ENCODE measurements at regions not wholly inside any gene's neighbourhood (a gene's known extent, or its start where the extent isn't known, plus 50 kb on each side); places are given as distances from the start of the nearest gene placed in this dataset.
"Not testable (repeated sequence)": the region's sequence is repeated elsewhere in the genome, so short reads cannot be mapped to it uniquely, and the experiment has no call there.

DNA sequence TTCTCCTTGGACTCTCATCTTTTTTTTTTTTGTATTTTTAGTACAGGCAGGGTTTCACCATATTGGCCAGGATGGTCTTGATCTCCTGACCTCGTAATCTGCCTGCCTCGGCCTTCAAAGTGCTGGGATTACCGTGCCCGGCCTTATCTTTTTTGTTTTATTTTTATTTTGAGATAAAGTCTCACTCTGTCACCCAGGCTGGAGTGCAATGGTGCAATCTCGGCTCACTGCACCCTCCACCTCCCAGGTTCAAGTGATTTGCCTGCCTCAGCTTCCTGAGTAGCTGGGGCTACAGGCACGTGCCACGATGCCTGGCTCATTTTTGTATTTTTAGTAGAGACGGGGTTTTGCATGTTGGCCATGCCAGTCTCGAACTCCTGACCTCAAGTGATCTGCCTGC is 86.0 kb downstream of the EBLN2 start:
- ATAC-seq, result peak in 1 of 2 donors; percentile 10
- H3K9me3 ChIP-seq (ENCODE audit: control insufficient read depth, low read length); H3K27ac ChIP-seq (ENCODE audit: low read length); H3K27me3 ChIP-seq (ENCODE audit: control insufficient read depth, insufficient read depth); intact Hi-C loops (cut with DNase I); H3K4me3 ChIP-seq (ENCODE audit: low read length); H3K4me1 ChIP-seq (ENCODE audit: control insufficient read depth, insufficient read depth, low read length): not testable (repeated sequence)
- DNase-seq, result peak in 1 of 3 donors; percentile 50
- WGBS, result 28% methylated on average over 9 of the region's 9 CpGs

DNA sequence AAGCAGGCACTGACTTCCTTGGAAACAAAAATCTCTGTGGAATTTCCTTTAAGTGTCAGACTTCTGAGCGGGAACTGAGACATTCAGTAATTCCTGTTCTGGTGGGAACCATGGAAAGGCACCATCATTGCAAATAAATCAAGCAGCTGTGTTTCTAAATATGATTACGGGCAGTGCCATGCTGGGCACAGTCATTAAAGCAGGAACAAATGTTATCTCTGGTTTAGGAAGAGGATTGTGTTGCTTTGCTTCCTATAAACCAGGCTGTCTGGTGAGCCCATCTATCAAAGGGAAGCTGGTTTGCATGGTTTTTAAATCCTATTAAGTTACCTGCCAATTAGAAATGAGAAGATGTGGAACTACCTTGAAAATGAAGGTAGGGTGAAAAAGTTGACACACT is 86.7 kb downstream of the EBLN2 start:
- Histone ChIP-seq H3K4me3 (ENCODE audit: low read length) (no peak overlapping the region), H3K4me1 (ENCODE audit: control insufficient read depth, insufficient read depth, low read length) (peaks cover 5% of the 10 kb centered on the region), H3K27ac (ENCODE audit: low read length) (no peak overlapping the region), H3K27me3 (ENCODE audit: control insufficient read depth, insufficient read depth) (no peaks in the 10 kb centered on the region), H3K9me3 (ENCODE audit: control insufficient read depth, low read length) (no peaks in the 10 kb centered on the region)
- intact Hi-C loops (cut with DNase I), result no loop called here
- 27% methylated on average over 2 of the region's 2 CpGs for WGBS
- DNase-seq (no peak), ATAC-seq (peak; percentile 34 to 45)

DNA sequence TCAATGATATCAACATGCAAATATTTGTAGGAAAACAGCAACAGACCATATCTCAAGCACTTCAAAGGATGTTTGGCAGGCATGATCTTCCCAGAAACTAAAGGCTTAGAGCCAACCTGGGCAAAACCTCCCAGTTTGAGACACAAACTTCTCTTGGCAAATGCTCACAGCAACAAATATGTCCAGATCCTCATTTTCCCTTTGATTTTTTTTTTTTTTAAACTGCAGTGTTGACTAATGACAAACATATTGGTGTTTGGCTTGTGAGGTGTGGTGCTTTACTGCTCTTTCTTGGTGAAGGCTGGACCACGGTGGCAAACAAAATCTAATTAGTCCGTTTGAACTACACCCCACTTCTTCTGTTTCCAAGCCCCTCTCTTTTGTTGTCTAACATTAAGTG is 87.2 kb downstream of the EBLN2 start:
- WGBS, result 34% methylated on average over 2 of the region's 2 CpGs
- intact Hi-C loops (cut with DNase I), result no loop called here
- Histone ChIP-seq H3K27me3 (ENCODE audit: control insufficient read depth, insufficient read depth) (no peaks in the 10 kb centered on the region), H3K9me3 (ENCODE audit: control insufficient read depth, low read length) (no peaks in the 10 kb centered on the region), H3K4me1 (ENCODE audit: control insufficient read depth, insufficient read depth, low read length) (peaks cover under 1% of the 10 kb centered on the region), H3K4me3 (ENCODE audit: low read length) (no peak overlapping the region), H3K27ac (ENCODE audit: low read length) (no peak overlapping the region)
- ATAC-seq (peak; percentile 25 to 48), DNase-seq (no peak)

DNA sequence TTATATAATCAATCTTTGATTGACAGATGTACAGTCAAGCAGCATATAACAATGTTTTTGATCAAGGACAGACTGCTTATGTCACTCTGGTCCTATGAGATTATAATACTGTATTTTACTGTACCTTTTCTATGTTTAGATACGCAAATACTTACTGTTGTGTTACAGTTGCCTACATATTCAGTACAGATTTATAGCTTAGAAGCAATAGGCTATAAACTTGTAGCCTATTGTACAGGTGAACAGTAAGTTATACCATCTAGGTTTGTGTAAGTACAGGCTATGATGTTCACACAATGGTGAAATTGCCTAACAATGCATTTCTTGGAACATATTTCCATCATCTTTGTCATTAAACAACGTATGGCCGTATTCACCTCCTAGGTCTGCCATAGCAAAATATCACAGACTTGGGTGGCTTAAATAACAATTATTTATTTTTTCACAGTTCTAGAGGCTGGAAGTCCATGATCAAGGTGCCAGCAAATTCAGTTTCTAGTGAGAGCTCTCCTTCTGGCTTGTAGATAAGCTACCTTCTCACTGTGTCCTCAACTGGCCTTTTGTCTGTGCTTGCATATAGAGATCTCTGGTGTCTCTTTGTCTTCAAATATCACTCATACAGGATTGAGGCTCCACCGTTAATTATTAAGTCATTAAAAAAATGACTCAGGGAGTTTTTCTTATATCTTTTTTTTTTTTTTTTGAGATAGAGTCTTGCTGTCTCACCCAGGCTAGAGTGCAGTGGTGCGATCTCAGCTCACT is 89.1 kb downstream of the EBLN2 start:
- H3K4me1 ChIP-seq (ENCODE audit: control insufficient read depth, insufficient read depth, low read length), result peaks cover 1% of the 10 kb centered on the region
- no peak overlapping the region for H3K4me3 ChIP-seq (ENCODE audit: low read length)
- no peak overlapping the region for H3K27ac ChIP-seq (ENCODE audit: low read length)
- 95% methylated on average over 5 of the region's 5 CpGs for WGBS
- H3K9me3 ChIP-seq (ENCODE audit: control insufficient read depth, low read length), result no peaks in the 10 kb centered on the region
- DNase-seq (no peak), ATAC-seq (no peak)
- intact Hi-C loops (cut with DNase I), result no loop called here
- no peaks in the 10 kb centered on the region for H3K27me3 ChIP-seq (ENCODE audit: control insufficient read depth, insufficient read depth)

DNA sequence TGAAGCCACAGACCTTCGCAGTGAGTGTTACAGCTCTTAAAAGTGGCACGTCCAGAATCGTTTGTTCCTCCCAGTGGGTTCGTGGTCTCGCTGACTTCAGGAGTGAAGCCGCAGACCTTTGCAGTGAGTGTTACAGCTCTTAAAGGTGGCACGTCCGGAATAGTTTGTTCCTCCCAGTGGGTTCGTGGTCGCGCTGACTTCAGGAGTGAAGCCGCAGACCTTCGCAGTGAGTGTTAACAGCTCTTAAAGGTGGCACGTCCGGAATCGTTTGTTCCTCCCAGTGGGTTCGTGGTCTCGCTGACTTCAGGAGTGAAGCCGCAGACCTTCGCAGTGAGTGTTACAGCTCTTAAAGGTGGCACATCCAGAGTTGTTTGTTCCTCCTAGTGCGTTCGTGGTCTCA is 91.1 kb downstream of the EBLN2 start:
- H3K9me3 ChIP-seq (ENCODE audit: control insufficient read depth, low read length); intact Hi-C loops (cut with DNase I); DNase-seq; H3K4me3 ChIP-seq (ENCODE audit: low read length); H3K27ac ChIP-seq (ENCODE audit: low read length); ATAC-seq; H3K27me3 ChIP-seq (ENCODE audit: control insufficient read depth, insufficient read depth); H3K4me1 ChIP-seq (ENCODE audit: control insufficient read depth, insufficient read depth, low read length): not testable (repeated sequence)
- 96% methylated on average over 22 of the region's 22 CpGs for WGBS

DNA sequence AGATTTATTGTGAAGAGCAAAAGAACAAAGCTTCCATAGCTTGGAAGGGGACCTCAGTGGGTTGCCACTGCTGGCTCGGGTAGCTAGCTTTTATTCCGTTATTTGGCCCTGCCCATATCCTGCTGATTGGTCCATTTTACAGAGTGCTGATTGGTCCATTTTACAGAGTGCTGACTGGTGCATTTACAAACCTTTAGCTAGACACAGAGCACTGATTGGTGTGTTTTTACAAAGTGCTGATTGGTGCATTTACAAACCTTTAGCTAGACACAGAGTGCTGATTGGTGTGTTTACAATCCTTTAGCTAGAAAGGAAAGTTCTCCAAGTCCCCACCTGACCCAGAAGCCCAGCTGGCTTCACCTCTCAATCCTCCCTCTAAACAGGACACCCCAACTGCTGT is 91.6 kb downstream of the EBLN2 start:
- H3K27ac ChIP-seq (ENCODE audit: low read length); DNase-seq; intact Hi-C loops (cut with DNase I); H3K4me3 ChIP-seq (ENCODE audit: low read length); H3K9me3 ChIP-seq (ENCODE audit: control insufficient read depth, low read length); ATAC-seq; H3K27me3 ChIP-seq (ENCODE audit: control insufficient read depth, insufficient read depth); H3K4me1 ChIP-seq (ENCODE audit: control insufficient read depth, insufficient read depth, low read length): not testable (repeated sequence)
- 91% methylated on average over 2 of the region's 2 CpGs for WGBS

DNA sequence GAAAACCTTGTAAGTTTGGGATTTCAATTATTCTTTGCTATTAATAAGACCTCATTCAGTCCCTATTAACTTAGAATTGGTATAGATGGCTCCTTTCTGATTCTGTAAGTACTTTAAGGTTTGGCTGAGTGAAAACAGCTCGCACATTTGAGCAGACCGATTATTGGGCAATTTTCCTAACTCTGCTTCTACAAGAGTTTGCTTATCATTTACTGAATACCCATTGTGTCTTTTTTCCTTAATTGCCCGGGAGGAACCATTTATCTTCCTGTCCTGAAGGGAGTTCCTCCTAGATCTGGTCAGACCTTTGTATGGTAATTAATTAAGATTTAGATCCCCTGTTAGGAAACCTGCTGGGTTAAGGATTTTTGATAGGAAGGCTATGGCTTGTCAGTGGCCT is 92.8 kb downstream of the EBLN2 start:
- DNase-seq; H3K4me3 ChIP-seq (ENCODE audit: low read length); H3K9me3 ChIP-seq (ENCODE audit: control insufficient read depth, low read length); H3K27ac ChIP-seq (ENCODE audit: low read length); ATAC-seq; H3K4me1 ChIP-seq (ENCODE audit: control insufficient read depth, insufficient read depth, low read length); H3K27me3 ChIP-seq (ENCODE audit: control insufficient read depth, insufficient read depth); intact Hi-C loops (cut with DNase I): not testable (repeated sequence)
- 31% methylated on average over 3 of the region's 3 CpGs for WGBS

DNA sequence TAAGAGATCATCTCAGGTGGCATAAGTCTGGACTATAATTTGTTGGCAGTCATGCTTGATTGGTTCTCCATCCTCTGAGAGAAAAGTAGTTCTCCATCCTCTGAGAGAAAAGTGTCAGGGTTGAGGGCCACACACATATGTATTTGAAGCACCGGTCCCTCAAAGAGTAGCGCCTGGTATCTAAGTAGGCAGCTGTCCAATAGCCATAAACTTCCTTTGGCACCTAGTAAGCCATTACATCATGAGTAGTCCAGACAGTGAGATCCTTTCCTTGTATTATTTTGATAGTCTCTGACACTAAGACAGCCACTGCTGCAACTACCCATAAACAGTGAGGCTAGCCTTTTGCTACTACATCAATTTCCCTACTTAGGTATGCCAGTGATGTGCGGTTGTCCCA is 94.0 kb downstream of the EBLN2 start:
- 48% methylated on average over 3 of the region's 3 CpGs for WGBS
- H3K4me1 ChIP-seq (ENCODE audit: control insufficient read depth, insufficient read depth, low read length); H3K9me3 ChIP-seq (ENCODE audit: control insufficient read depth, low read length); intact Hi-C loops (cut with DNase I); DNase-seq; H3K27ac ChIP-seq (ENCODE audit: low read length); H3K27me3 ChIP-seq (ENCODE audit: control insufficient read depth, insufficient read depth); ATAC-seq; H3K4me3 ChIP-seq (ENCODE audit: low read length): not testable (repeated sequence)

DNA sequence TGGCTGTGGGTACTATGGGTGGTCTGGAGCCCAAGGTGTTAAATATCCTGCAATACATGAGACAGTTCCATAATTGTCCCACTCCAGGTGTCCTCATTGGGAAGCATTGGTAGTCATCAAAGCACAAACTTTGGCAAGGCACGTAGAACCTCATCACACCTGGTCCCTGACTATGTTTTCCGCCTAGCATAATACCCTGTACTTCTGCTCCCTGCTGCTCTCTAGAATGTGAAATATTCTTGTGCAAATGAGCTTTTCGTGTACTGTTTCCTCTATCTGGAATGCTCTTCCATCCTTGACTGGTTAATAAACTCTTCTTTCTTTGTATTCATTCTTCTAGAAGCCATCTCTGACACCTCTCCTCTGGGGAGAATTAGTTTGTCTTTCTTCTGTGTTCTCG is 103.2 kb downstream of the EBLN2 start:
- H3K9me3 ChIP-seq (ENCODE audit: control insufficient read depth, low read length), result no peaks in the 10 kb centered on the region

DNA sequence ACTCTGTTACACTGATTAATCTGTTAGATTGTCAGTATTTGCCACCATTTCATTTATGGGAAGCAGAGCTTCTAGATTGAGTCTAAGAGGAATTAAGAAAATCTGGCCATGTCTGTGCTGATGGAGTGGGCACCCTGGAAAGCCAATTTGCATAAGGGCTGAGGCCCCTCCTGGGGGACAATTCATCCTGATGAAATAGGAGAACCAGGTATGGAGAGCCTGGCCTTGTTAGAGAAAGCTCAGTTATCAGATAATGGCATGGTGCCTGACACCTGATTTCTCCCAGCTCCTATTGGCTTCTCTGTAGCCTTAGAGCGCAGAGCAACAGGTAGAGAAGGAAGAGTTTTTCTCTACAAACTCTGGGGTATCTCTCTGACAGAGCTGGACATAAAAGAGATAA is 114.2 kb downstream of the EBLN2 start:
- Histone ChIP-seq H3K27ac (ENCODE audit: low read length) (no peak overlapping the region), H3K9me3 (ENCODE audit: control insufficient read depth, low read length) (no peaks in the 10 kb centered on the region), H3K4me3 (ENCODE audit: low read length) (no peak overlapping the region), H3K27me3 (ENCODE audit: control insufficient read depth, insufficient read depth) (no peaks in the 10 kb centered on the region), H3K4me1 (ENCODE audit: control insufficient read depth, insufficient read depth, low read length) (no peaks in the 10 kb centered on the region)
- 90% methylated on average over 1 of the region's 1 CpG for WGBS
- ATAC-seq (no peak), DNase-seq (no peak)
- intact Hi-C loops (cut with DNase I), result no loop called here

More for the DNA sequence above, 103.2 kb downstream of the EBLN2 start:
- no peak overlapping the region for H3K4me3 ChIP-seq (ENCODE audit: low read length)
- intact Hi-C loops (cut with DNase I), result no loop called here
- no peaks in the 10 kb centered on the region for H3K27me3 ChIP-seq (ENCODE audit: control insufficient read depth, insufficient read depth)
- no peak for DNase-seq
- H3K27ac ChIP-seq (ENCODE audit: low read length), result no peak overlapping the region
- ATAC-seq, result no peak
- 89% methylated on average over 4 of the region's 4 CpGs for WGBS
- no peaks in the 10 kb centered on the region for H3K4me1 ChIP-seq (ENCODE audit: control insufficient read depth, insufficient read depth, low read length)

DNA sequence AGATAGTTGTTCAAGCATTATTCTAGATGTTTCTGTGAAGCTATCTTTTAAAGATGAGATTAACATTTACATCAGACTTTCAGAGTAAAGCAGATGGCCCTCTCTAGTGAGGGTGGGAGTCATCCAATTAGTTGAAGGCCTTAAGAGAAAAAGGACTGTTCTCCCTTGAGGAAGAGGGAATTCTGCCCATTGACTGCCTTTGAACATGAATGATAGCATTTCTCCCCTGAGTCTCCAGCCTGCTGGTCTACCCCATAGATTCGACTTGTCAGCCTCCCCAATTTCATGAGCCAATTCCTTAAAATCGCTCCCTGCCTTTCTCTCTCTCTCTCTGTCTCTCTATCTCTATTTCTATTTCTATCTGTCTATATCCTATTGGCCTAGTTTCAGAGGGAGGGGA is 115.5 kb downstream of the EBLN2 start:
- H3K9me3 ChIP-seq (ENCODE audit: control insufficient read depth, low read length), result no peaks in the 10 kb centered on the region
- intact Hi-C loops (cut with DNase I), result no loop called here
- H3K27ac ChIP-seq (ENCODE audit: low read length), result no peak overlapping the region
- no peak overlapping the region for H3K4me3 ChIP-seq (ENCODE audit: low read length)
- DNase-seq (no peak), ATAC-seq (no peak)
- H3K27me3 ChIP-seq (ENCODE audit: control insufficient read depth, insufficient read depth), result no peaks in the 10 kb centered on the region
- H3K4me1 ChIP-seq (ENCODE audit: control insufficient read depth, insufficient read depth, low read length), result no peaks in the 10 kb centered on the region
- WGBS, result 66% methylated on average over 2 of the region's 2 CpGs

DNA sequence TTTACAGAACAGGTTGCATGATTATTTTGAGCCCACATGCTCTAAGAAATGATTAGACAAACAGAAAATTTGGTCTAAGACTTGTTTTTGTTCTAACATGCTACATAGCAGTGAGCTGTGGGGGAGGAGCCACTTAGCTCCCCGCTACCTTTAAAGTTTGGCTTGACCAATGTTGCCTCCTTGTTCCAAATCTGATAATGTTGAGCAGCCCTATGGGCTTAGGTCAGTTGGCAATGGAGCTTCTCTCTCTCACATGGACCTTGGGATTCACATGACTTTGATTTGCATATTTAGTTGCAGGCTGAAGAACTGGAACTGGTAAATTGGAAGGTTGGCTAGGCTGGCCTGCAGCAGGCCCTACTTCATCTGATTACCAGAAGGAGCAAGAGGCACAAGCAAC is 116.4 kb downstream of the EBLN2 start:
- intact Hi-C loops (cut with DNase I), result no loop called here
- Histone ChIP-seq H3K4me3 (ENCODE audit: low read length) (no peak overlapping the region), H3K4me1 (ENCODE audit: control insufficient read depth, insufficient read depth, low read length) (no peaks in the 10 kb centered on the region), H3K27ac (ENCODE audit: low read length) (no peak overlapping the region), H3K9me3 (ENCODE audit: control insufficient read depth, low read length) (no peaks in the 10 kb centered on the region), H3K27me3 (ENCODE audit: control insufficient read depth, insufficient read depth) (no peaks in the 10 kb centered on the region)
- ATAC-seq (no peak), DNase-seq (no peak)
- 89% methylated on average over 1 of the region's 1 CpG for WGBS

All from right cardiac atrium (tissue), 5 donors.